PC-9 (cell line): ENCODE measurements at regions not wholly inside any gene's neighbourhood (a gene's known extent, or its start where the extent isn't known, plus 50 kb on each side); places are given as distances from the start of the nearest gene placed in this dataset.

Experiments used
- EZH2 ChIP-seq: fragments of 200-600 bp; sonication (generic); IDR thresholded peaks from 2 replicates; pipeline ENCODE4 v1.8.0; 2017; ENCODE audit warnings: antibody characterized with exemption, low read depth
- TF ChIP-seq, protein P1 (sequence below): fragments of 200-600 bp; sonication (generic); conservative IDR thresholded peaks from 2 replicates; pipeline ENCODE4 v1.6.1; 2017; ENCODE audit warnings: mixed run types, antibody characterized with exemption, mild to moderate bottlenecking, moderate library complexity

DNA sequence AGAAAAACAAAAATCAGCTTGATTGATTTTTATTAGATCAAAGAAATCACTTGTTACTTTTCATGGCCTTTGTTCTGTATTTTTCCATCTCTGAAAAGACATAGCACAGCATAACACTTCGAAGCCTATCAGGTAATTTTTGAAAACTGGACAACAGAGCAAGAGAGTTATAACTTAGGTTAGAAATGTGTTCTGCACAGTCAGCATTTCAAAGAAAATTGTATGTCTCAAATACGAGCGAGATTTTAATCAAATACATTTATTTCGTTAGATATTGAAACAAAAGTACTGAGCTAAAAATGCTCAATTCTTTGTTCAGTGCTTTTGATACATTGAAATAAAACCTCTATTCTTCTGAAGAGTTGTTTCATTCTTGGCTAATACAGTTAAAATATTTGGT, 144.1 kb upstream of the SLC10A2 start:
- TF ChIP-seq, protein P1, sequence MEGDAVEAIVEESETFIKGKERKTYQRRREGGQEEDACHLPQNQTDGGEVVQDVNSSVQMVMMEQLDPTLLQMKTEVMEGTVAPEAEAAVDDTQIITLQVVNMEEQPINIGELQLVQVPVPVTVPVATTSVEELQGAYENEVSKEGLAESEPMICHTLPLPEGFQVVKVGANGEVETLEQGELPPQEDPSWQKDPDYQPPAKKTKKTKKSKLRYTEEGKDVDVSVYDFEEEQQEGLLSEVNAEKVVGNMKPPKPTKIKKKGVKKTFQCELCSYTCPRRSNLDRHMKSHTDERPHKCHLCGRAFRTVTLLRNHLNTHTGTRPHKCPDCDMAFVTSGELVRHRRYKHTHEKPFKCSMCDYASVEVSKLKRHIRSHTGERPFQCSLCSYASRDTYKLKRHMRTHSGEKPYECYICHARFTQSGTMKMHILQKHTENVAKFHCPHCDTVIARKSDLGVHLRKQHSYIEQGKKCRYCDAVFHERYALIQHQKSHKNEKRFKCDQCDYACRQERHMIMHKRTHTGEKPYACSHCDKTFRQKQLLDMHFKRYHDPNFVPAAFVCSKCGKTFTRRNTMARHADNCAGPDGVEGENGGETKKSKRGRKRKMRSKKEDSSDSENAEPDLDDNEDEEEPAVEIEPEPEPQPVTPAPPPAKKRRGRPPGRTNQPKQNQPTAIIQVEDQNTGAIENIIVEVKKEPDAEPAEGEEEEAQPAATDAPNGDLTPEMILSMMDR, result no peak
- TF ChIP-seq EZH2, result no peak
